GM18873 (cell line): ENCODE measurements at regions not wholly inside any gene's neighbourhood (a gene's known extent, or its start where the extent isn't known, plus 50 kb on each side); places are given as distances from the start of the nearest gene placed in this dataset.
"Not testable (repeated sequence)": the region's sequence is repeated elsewhere in the genome, so short reads cannot be mapped to it uniquely, and the experiment has no call there.

ENCODE experiments used
- ATAC-seq: cut with Tn5 transposase; IDR thresholded peaks from one replicate; pipeline ENCODE4 v1.9.1; 2021; ENCODE audit warnings: mild to moderate bottlenecking, moderate library complexity, moderate number of reproducible peaks; ENCODE audit not compliant: unreplicated experiment, low FRiP score

DNA sequence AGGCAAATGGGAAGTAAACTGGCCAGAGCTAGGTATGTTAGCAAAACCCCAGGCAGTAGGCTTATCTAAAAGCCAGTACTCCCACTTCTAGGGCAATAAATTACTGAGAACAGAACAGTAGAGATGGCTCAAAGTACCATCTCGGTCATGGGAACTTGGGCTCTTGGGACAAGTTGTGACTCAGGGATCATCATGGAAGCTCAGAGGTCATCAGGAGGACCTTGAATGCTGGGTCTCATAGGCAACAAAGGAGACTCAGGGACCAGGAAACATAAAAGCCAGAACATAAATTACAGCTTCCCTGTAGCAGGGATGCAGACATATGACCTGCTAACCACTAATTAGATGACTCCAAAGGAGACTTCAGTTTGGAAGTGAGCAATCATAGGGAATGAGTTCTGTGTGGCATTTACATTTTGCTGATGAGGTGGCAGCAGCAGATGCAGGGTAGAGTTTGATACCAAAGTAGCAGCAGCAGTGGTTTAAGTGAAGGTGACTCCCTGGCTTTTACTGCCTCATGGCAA, 97.6 kb upstream of the SCAF11 start:
- no peak for ATAC-seq

DNA sequence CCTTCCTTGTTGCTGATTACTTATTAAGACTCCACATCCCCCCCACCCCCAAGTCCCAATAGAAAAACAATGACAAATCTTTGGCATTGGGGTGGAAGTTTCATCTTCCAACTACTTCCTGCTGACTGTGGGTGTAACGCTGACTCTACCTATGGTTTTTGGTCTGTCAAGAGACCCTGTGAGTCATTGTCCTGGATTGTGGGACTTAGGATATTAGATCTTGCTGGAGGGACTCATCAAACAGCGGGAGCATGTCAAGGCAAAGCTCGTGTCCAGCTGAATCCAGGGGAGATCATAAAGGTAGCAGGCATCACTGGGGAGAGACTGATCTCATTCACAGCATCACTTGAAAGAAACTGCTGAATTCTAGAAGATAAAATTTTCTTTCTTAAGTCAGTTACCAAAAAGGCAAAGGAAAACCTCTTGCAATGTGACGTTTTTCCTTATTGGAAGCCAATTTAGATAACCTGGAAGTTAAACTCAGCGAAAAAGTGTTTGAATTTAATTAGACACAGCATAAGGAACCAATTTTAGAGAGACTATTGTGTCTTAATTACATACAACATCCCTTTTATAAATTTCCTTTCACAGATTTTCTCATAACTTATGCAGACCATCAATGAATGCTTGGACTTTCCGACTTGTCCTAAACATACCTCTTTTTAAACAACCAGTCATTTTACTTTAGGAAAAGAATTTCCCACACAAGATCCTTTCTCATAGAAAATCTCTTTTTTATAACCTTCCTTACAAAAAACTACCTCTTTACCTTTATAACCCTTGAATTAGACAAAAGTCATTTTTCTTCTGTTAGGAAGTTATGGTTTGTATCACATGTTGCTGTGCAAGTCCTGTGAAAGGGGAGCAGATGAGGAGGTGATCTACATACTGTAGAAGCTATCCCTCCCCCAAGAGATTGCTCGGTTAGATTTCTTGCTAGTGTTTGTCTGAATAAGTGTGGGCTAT, 94.6 kb upstream of the SCAF11 start:
- ATAC-seq = no peak

DNA sequence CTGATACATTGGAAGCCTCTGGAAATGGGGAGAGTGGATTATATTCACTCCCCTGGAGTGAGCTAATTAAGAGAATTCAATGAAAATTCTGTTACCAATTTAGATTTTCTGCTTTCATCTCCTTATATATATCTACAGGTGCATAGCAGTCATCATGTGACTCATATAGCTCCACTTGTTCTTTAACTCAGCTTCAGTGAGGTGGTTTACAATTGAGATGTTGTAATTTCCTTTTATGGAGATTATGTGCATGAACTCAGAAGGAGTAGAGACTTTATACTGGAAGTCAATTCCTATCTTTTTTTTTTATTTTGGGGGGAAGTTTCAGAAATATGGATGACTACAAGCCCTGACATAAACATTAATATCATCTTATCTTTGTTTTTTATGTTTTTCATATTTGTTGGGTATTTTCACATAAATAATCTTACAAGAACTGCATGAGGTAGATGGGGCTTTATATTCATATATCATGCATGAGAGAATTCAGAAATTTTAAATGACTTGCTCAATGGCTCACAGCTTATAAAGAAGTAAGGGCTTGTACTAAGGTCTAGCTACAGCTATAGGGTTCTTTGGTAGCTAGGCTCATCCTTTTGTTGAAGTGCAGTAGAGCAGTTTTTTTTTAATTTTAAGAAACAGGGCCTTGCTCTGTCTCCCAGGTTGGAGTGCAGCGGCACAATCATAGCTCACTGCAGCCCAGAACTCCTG, 92.3 kb upstream of the SCAF11 start:
- ATAC-seq = no peak

DNA sequence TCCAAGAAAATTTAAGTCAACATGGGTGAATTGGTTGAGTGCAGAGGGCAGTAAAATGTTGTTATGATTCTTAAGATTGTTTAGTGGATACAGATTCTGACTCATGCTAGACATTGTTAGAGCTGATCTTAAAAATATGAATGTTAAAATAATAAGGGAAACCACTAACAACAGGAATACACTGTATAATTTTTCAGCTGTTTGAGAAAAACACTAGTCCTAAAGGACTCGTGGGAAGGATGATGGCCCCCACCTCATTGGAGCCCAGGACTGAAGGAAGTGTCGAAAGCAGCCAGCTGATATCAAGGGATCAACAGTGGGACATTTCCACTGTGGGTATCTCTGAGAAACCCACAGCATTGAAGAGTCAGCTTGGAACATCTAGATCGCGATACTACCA, 82.9 kb upstream of the SCAF11 start:
- no peak for ATAC-seq

DNA sequence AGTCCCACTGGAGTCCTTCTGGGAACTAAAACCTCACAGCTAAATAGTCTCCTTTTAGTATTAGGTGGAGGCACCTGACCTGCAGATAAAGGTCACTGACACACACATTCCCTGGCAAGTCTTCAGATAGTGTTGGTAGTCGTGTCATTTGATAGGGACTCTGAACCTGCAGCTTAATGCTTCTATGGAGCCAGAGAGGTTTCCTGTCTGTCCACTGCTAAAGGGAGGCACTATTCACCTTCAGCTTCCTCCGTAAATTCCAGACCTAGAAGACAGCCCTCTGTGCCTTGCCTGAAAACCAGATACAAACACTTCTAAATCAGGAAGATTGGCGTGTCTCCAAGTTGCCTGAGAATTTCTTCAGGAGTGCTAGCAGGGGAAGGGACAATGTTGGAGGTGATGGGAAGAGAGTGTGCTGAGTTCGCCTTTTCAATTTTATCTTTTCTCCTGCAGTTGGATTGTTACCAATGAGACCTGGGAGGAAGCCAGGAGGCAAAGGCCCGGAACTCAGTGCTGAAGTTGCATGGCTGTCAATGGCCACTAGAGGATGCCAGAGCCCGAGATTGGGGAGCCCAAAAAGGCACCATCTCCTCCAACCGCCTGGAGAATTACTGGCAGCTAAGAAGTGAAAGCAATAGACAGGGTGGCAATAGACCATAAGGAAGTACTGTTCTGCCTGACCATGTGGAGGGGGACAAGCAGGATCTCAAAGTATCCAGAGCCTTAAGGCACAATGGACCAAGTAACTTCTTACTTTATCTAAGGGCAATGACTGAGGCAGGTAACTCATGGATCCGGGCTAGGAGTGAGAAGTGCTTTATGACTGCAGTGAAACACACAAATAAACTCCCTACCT, 81.6 kb upstream of the SCAF11 start:
- ATAC-seq = peak; percentile 93

DNA sequence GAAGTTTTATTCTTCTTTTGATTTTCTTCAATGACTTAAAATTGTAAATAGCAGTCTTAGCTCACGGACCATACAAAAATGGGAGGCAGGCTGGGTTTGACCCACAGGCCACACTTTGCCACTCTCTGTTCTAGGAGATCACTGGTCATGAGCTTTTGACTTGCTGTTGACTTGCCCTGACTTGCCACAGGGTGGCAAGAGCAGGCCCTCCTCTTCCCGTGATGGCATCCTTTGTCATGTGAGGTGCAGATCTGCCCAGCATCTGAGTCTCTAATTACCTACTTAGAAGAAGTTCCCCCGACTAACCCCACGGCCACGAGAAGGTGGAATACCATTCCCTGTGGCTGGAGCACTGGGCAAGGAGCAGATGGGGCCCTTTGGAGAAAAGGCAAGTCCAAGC, 81.0 kb upstream of the SCAF11 start:
- no peak for ATAC-seq

DNA sequence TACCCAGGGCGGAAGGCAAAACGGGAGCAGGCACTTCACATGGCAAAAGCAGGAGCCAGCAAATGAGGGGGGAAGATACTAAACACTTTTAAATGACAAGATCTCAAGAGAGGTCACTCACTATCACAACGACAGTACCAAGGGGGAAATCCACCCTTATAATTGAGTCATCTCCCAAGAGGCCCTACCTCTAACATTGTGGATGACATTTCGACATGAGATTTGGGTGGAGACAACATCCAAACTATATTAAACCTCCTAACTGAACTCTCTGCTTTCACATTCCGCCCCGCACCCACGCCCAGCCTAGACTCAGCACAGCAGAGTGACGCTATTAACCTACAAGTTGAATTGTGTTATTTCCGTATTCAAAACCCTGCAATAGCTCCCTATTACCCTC, 76.7 kb upstream of the SCAF11 start:
- ATAC-seq = no peak

DNA sequence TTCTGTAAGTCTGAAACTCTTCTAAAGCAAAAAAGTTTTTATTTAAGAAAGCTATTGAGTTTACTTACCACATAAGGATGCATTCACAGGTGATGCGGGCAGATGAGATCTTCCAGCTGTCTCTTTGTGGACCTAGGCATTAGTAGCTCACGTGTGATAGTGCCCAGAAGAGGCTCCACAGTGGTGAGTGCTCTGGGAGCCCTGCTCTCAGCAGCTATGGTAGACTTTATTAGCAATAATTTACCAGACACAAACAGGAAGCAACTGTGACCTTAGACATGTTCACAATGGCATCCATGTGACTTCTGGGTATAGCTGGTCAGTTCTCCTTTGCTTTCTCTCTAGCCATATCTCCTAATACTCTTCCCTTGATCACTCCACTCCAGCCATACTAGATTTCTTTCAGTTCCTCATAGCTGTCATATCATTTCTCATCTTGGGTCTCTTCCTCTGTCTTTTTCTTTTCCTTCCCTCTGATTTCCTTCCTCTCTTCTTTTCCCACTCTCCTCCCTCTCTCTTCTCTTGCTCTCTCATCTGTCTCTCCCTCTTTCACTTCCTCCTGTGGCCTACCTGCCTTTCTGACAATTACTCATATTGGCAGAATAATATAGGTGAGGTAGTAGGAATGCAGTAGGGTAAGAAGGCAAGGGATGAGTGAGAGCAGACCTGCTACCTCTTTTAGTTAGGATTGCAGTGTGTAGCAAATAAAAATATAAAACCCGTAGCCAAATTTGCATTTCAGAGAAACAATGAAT, 75.2 kb upstream of the SCAF11 start:
- ATAC-seq = peak; percentile 59

DNA sequence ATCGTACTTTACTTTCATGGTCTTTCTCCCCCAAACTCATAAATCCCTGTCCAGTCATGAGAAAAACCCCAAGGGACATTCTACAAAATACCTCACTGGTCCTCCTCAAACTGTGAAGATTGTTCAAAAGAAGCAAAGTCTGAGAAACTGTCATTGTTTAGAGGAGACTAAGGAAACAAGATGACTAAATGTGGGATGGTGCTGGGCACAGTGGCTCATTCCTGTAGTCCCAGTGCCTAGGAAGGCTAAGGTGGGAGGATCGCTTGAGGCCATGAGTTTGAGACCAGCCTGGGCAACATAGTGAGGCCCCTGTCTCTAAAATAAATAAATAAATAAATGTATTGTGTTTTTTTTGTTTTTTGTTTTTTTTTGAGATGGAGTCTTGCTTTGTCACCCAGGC, 74.2 kb upstream of the SCAF11 start:
- no peak for ATAC-seq

DNA sequence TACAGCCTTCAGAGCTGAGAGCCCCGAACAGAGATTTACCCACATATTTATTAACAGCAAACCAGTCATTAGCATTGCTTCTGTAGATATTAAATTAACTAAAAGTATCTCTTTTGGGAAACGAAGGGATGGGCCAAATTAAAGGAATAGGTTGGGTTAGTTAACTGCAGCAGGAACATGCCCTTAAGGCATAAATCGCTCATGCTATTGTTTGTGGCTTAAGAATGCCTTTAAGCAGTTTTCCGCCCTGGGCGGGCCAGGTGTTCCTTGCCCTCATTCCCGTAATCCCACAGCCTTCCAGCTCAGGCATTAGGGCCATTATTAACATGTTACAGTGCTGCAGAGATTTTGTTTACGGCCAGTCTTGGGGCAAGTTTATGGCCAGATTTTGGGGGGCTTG, 68.3 kb upstream of the SCAF11 start:
- ATAC-seq = not testable (repeated sequence)

DNA sequence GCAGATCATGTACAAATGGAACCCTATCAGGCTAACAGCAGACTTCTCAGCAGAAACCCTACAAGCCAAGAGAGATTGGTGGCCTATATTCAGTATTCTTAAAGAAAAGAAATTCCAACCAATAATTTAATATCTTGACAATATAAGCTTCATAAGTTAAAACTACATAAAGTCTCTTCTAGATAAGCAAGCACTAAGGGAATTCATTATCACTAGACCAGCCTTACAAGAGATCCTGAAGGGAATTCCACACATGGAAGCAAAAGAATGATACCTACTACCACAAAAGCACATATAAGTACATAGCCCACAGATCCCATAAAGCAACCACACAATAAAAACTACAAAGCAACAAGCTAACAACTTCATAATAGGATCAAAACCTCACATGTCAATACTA, 60.4 kb upstream of the SCAF11 start:
- no peak for ATAC-seq

DNA sequence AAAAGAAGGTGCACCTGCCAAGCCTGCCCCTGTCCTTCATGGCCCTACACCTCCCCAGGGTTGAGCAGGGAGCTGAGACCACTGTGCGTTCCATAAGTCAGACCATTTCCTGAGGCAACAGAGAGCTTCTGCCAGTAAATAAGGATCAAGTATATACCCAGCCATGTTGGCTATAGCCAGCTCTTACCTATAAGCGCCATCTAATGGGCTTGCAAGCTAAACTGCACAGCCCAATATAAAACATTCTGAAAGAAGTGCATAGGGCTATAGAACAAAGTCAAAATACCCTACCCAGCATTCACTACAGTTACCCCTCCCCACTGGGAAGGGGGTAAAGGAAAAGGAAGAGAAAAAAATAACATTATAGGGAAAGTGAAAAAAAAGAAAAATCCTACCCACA, 59.3 kb upstream of the SCAF11 start:
- no peak for ATAC-seq

DNA sequence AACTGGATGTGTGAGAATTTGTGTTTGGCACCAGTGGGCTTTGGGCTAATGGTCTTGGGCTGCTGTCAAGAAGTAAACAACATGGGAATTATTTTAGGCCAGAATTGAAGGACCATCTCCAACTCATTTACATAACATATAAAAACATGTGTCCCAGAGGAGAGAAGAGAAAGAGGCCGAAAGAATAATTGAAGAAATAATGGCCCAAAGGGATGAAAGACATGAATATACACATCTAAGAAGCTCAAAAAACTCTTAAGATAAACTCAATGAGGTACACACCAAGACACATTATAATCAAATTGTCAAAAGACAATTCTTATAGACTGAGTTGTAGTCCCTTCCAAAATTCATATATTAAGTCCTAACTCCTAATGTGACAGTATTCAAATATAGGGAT, 56.1 kb upstream of the SCAF11 start:
- ATAC-seq = no peak

DNA sequence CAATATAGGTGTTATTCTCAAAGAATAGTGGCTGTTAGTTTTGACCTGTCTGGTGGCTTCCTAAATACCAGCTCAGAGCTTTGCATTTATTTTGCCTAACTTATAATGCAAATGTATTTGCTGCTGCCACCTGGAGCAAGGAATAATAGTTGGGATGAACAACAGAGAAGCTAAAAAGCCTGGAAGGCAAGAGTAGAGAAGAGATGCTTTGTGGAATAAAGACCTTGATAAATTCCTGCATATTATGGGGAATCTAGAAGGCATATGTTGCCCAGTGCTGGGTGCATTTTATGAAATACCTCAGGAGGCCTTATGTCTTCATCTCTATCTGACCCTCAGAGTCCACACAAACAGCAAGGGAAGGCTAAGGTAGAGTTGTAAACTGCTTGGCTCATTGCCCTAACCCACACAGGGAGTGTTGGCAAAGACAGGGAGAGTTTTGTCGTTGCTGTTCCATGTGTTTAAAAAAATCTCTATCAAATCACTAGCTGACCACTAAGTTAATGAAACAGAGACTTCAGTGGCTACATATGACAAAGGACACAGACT, 53.7 kb upstream of the SCAF11 start:
- no peak for ATAC-seq
